HEK293 (cell line): ENCODE measurements at regions not wholly inside any gene's neighbourhood (a gene's known extent, or its start where the extent isn't known, plus 50 kb on each side); places are given as distances from the start of the nearest gene placed in this dataset.
A peak's percentile ranks its signal among the peaks of the same experiment; 100 is the strongest.

Experiments used
- CTCF ChIA-PET: fragments of 350-600 bp; formaldehyde crosslinking; extraction: SDS; loops from one replicate; lab custom pipeline; 2021; ENCODE audit warnings: antibody characterized with exemption; lab: Yijun Ruan, JAX
- POLR2A ChIA-PET: fragments of 300-600 bp; formaldehyde crosslinking; extraction: SDS; loops from one replicate; lab custom pipeline; 2020; ENCODE audit warnings: antibody characterized with exemption, inconsistent platforms; lab: Yijun Ruan, JAX
- H3K27ac ChIP-seq: fragments of 200-500 bp; sonication (Bioruptor generic); 2 replicates; pipeline ENCODE4 v1.5.1; 2014; ENCODE audit warnings: low read depth, low read length, control low read depth, inconsistent platforms; ENCODE audit errors: extremely low read depth
- H3K36me3 ChIP-seq, 2 experiments: fragments of 200-500 bp in 1 of 2; sonication (Bioruptor generic) in 1 of 2; 1 replicate in 1 of 2; 2 replicates in 1 of 2; pipeline ENCODE4 v1.5.1; 2014 to 2017; ENCODE audit warnings: inconsistent platforms in 2 of 2, low read length in 2 of 2; ENCODE audit not compliant: control insufficient read depth in 2 of 2, insufficient read depth in 1 of 2
- H3K4me1 ChIP-seq: fragments of 200-500 bp; sonication (Bioruptor generic); 2 replicates; pipeline ENCODE4 v1.5.1; 2014; ENCODE audit warnings: mild to moderate bottlenecking, low read length, inconsistent platforms; ENCODE audit not compliant: control insufficient read depth, insufficient read depth
- H3K4me3 ChIP-seq: 2 replicates; pipeline ENCODE4 v1.5.1; 2011; ENCODE audit warnings: low read depth, mild to moderate bottlenecking, control low read depth, low read length, moderate library complexity
- H3K9me3 ChIP-seq: fragments of 200-500 bp; sonication (Bioruptor generic); 2 replicates; pipeline ENCODE4 v1.5.1; 2014; ENCODE audit warnings: low read depth, low read length, inconsistent platforms; ENCODE audit not compliant: control insufficient read depth, insufficient read depth
- BCL11B ChIP-seq: fragments of 450-650 bp; formaldehyde crosslinking; IDR thresholded peaks from 2 replicates; pipeline ENCODE4 v1.5.1; 2016; ENCODE audit warnings: low read depth, missing biosample characterization, missing genetic modification characterization
- EGR2 ChIP-seq: fragments of 450-650 bp; formaldehyde crosslinking; IDR thresholded peaks from 2 replicates; pipeline ENCODE4 v1.5.1; 2016; ENCODE audit warnings: low read depth, missing biosample characterization, missing genetic modification characterization
- GLIS2 ChIP-seq: fragments of 450-650 bp; formaldehyde crosslinking; IDR thresholded peaks from 2 replicates; pipeline ENCODE4 v1.5.1; 2016; ENCODE audit warnings: missing biosample characterization, missing genetic modification characterization
- MYNN ChIP-seq: fragments of 450-650 bp; formaldehyde crosslinking; IDR thresholded peaks from 2 replicates; pipeline ENCODE4 v1.5.1; 2016; ENCODE audit warnings: missing biosample characterization, missing genetic modification characterization, borderline replicate concordance
- OSR2 ChIP-seq: fragments of 450-650 bp; formaldehyde crosslinking; IDR thresholded peaks from 2 replicates; pipeline ENCODE4 v1.5.1; 2016; ENCODE audit warnings: missing biosample characterization, missing genetic modification characterization
- SP3 ChIP-seq: fragments of 450-650 bp; formaldehyde crosslinking; IDR thresholded peaks from 2 replicates; pipeline ENCODE4 v1.5.1; 2016; ENCODE audit warnings: missing biosample characterization, missing genetic modification characterization
- WT1 ChIP-seq: fragments of 450-650 bp; formaldehyde crosslinking; IDR thresholded peaks from 2 replicates; pipeline ENCODE4 v1.5.1; 2016; ENCODE audit warnings: missing biosample characterization, missing genetic modification characterization
- ZIC2 ChIP-seq: fragments of 450-650 bp; formaldehyde crosslinking; IDR thresholded peaks from 2 replicates; pipeline ENCODE4 v1.5.1; 2016; ENCODE audit warnings: missing biosample characterization, missing genetic modification characterization
- ZNF132 ChIP-seq: fragments of 450-650 bp; formaldehyde crosslinking; IDR thresholded peaks from 2 replicates; pipeline ENCODE4 v1.5.1; 2017; ENCODE audit warnings: missing biosample characterization, missing genetic modification characterization, borderline replicate concordance
- ZNF140 ChIP-seq: fragments of 450-650 bp; formaldehyde crosslinking; IDR thresholded peaks from 2 replicates; pipeline ENCODE4 v1.5.1; 2016; ENCODE audit warnings: missing biosample characterization, missing genetic modification characterization
- ZNF202 ChIP-seq: fragments of 450-650 bp; formaldehyde crosslinking; IDR thresholded peaks from 2 replicates; pipeline ENCODE4 v1.5.1; 2016; ENCODE audit warnings: missing biosample characterization, missing genetic modification characterization, borderline replicate concordance
- ZNF211 ChIP-seq: fragments of 450-650 bp; formaldehyde crosslinking; IDR thresholded peaks from 2 replicates; pipeline ENCODE4 v1.5.1; 2016; ENCODE audit warnings: low read depth, missing biosample characterization, missing genetic modification characterization
- ZNF324 ChIP-seq: fragments of 450-650 bp; formaldehyde crosslinking; IDR thresholded peaks from 2 replicates; pipeline ENCODE4 v1.5.1; 2016; ENCODE audit warnings: missing biosample characterization, missing genetic modification characterization
- ZNF335 ChIP-seq: fragments of 450-650 bp; formaldehyde crosslinking; conservative IDR thresholded peaks from 2 replicates; pipeline ENCODE4 v1.5.1; 2016; ENCODE audit warnings: missing biosample characterization, missing genetic modification characterization
- ZNF529 ChIP-seq: fragments of 450-650 bp; formaldehyde crosslinking; IDR thresholded peaks from 2 replicates; pipeline ENCODE4 v1.5.1; 2017; ENCODE audit warnings: missing genetic modification characterization, missing biosample characterization; ENCODE audit not compliant: insufficient replicate concordance
- ZNF600 ChIP-seq: fragments of 450-650 bp; formaldehyde crosslinking; IDR thresholded peaks from 2 replicates; pipeline ENCODE4 v1.5.1; 2016; ENCODE audit warnings: missing biosample characterization, missing genetic modification characterization
- ZNF623 ChIP-seq: fragments of 450-650 bp; formaldehyde crosslinking; IDR thresholded peaks from 2 replicates; pipeline ENCODE4 v1.5.1; 2016; ENCODE audit warnings: missing biosample characterization, missing genetic modification characterization
- ZNF677 ChIP-seq: fragments of 450-650 bp; IDR thresholded peaks from 2 replicates; pipeline ENCODE4 v1.5.0; 2018; ENCODE audit warnings: missing biosample characterization, mild to moderate bottlenecking, missing genetic modification characterization, moderate library complexity
- ZNF747 ChIP-seq: fragments of 450-650 bp; formaldehyde crosslinking; IDR thresholded peaks from 2 replicates; pipeline ENCODE4 v1.5.1; 2016; ENCODE audit warnings: missing biosample characterization, missing genetic modification characterization
- ZNF830 ChIP-seq: fragments of 450-650 bp; IDR thresholded peaks from 2 replicates; pipeline ENCODE4 v1.5.0; 2018; ENCODE audit warnings: missing biosample characterization, missing genetic modification characterization, low read depth, mild to moderate bottlenecking, moderate library complexity
- TF ChIP-seq, protein P1 (sequence below): fragments of 450-650 bp; formaldehyde crosslinking; IDR thresholded peaks from 2 replicates; pipeline ENCODE4 v1.5.1; 2016; ENCODE audit warnings: missing biosample characterization, missing genetic modification characterization
- TF ChIP-seq, protein P2 (sequence below): fragments of 450-650 bp; formaldehyde crosslinking; IDR thresholded peaks from 2 replicates; pipeline ENCODE4 v1.5.1; 2017; ENCODE audit warnings: missing biosample characterization, missing genetic modification characterization
- TF ChIP-seq, protein P3 (sequence below): fragments of 450-650 bp; formaldehyde crosslinking; IDR thresholded peaks from 2 replicates; pipeline ENCODE4 v1.5.1; 2016; ENCODE audit warnings: missing biosample characterization, missing genetic modification characterization
- TF ChIP-seq, protein P4 (sequence below): fragments of 450-650 bp; formaldehyde crosslinking; IDR thresholded peaks from 2 replicates; pipeline ENCODE4 v1.5.1; 2016; ENCODE audit warnings: missing biosample characterization, missing genetic modification characterization

DNA sequence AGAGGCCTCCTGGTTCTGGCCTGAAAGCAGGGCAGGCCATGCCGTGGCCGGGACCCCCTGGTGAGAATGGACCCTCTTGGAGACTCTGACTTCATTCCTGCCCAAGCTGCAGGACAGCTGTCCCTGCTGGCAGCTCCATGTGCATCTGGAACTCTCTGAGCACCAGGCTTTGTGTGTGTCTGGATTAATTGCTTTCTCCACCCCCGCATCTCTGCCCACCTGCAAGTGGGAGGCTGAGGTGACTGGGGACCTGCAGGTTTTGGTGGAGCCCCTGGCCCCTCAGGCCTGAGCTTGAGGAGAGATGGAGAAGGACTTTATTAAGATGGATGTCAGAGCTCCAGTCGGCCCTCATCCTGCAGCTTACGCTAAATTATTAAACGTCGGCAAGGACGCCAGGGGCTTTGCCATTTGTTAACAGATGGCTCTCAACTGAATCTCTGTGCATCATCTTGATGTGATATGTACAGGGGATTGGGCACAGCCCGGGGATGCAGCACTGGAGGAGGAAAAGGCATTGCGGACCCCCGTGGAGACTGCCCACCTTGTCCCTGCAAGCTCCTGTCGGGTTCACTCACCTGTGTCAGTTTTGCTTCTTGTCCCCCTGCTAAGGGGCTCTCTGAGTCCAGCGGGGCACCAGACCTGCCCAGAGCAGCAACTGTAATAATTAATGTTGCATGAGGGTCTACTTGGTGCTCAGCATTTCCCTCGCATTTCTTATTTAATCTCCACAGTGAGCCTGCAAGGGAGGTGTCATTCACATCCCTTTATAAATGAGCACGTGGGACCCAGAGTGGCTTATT is 154.1 kb upstream of the RPL38 start (continued):
- 0 out of 2 replicates have a peak, but pooled peaks have one; percentile 13 for TF ChIP-seq EGR2 (tag by site-specific recombination)
- TF ChIP-seq, protein P1, sequence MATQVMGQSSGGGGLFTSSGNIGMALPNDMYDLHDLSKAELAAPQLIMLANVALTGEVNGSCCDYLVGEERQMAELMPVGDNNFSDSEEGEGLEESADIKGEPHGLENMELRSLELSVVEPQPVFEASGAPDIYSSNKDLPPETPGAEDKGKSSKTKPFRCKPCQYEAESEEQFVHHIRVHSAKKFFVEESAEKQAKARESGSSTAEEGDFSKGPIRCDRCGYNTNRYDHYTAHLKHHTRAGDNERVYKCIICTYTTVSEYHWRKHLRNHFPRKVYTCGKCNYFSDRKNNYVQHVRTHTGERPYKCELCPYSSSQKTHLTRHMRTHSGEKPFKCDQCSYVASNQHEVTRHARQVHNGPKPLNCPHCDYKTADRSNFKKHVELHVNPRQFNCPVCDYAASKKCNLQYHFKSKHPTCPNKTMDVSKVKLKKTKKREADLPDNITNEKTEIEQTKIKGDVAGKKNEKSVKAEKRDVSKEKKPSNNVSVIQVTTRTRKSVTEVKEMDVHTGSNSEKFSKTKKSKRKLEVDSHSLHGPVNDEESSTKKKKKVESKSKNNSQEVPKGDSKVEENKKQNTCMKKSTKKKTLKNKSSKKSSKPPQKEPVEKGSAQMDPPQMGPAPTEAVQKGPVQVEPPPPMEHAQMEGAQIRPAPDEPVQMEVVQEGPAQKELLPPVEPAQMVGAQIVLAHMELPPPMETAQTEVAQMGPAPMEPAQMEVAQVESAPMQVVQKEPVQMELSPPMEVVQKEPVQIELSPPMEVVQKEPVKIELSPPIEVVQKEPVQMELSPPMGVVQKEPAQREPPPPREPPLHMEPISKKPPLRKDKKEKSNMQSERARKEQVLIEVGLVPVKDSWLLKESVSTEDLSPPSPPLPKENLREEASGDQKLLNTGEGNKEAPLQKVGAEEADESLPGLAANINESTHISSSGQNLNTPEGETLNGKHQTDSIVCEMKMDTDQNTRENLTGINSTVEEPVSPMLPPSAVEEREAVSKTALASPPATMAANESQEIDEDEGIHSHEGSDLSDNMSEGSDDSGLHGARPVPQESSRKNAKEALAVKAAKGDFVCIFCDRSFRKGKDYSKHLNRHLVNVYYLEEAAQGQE (tag by site-specific recombination), result no peak
- TF ChIP-seq ZNF335 (tag by site-specific recombination), result no peak
- TF ChIP-seq OSR2 (tag by site-specific recombination), result no peak
- no peak for TF ChIP-seq ZNF202 (tag by site-specific recombination)
- TF ChIP-seq, protein P2, sequence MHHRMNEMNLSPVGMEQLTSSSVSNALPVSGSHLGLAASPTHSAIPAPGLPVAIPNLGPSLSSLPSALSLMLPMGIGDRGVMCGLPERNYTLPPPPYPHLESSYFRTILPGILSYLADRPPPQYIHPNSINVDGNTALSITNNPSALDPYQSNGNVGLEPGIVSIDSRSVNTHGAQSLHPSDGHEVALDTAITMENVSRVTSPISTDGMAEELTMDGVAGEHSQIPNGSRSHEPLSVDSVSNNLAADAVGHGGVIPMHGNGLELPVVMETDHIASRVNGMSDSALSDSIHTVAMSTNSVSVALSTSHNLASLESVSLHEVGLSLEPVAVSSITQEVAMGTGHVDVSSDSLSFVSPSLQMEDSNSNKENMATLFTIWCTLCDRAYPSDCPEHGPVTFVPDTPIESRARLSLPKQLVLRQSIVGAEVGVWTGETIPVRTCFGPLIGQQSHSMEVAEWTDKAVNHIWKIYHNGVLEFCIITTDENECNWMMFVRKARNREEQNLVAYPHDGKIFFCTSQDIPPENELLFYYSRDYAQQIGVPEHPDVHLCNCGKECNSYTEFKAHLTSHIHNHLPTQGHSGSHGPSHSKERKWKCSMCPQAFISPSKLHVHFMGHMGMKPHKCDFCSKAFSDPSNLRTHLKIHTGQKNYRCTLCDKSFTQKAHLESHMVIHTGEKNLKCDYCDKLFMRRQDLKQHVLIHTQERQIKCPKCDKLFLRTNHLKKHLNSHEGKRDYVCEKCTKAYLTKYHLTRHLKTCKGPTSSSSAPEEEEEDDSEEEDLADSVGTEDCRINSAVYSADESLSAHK (tag by site-specific recombination), result no peak
- TF ChIP-seq, protein P3, sequence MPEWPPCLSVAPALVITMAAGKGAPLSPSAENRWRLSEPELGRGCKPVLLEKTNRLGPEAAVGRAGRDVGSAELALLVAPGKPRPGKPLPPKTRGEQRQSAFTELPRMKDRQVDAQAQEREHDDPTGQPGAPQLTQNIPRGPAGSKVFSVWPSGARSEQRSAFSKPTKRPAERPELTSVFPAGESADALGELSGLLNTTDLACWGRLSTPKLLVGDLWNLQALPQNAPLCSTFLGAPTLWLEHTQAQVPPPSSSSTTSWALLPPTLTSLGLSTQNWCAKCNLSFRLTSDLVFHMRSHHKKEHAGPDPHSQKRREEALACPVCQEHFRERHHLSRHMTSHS (tag by site-specific recombination), result no peak
- peak; percentile 59 for TF ChIP-seq ZIC2
- no peak for TF ChIP-seq ZNF211 (tag by site-specific recombination)

DNA sequence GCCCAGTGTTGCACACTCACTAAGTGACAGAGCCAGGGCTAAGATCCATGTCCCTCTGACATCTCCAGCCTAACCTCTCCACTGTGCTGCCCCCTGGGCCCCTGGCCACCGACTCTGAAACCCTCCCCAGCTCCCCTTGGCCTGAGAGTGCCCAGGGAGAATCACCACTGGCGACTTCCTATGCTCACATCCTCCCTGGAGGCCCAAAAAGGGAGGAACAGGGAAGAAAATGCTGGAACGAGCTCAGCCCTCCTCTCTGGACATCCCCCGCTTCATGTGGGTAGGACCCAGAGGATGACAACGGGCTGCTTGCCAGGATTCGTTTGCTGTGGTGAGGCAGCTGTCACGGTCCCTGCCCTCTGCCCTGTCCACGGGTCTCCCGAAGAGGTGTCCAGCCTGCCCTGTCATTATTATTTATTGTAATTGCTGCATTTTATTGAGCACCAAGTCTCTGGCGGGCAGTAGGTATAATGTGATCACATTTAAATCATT is 153.5 kb upstream of the RPL38 start:
- no peaks in the 10 kb centered on the region for H3K36me3 ChIP-seq
- no peaks in the 10 kb centered on the region; the same call in 1 of the 2 replicates for H3K4me1 ChIP-seq
- no peak overlapping the region for H3K27ac ChIP-seq
- ChIA-PET CTCF (interaction anchor here (1.4 to 2.0 kb wide), 3 partner anchors 40 to 620 kb away, joined by 4 to 6 read pairs (median 5); no protein-coding TSS in a partner anchor), POLR2A (no interaction called here)
- no peaks in the 10 kb centered on the region for H3K9me3 ChIP-seq
- TF ChIP-seq SP3 (tag by site-specific recombination) (no peak), GLIS2 (no peak), ZNF623 (tag by site-specific recombination) (no peak), ZNF747 (tag by site-specific recombination) (no peak), BCL11B (tag by site-specific recombination) (no peak), ZNF600 (tag by site-specific recombination) (no peak), MYNN (tag by site-specific recombination) (no peak), ZNF830 (no peak), ZNF529 (tag by site-specific recombination) (no peak), WT1 (tag by site-specific recombination) (no peak), ZNF140 (tag by site-specific recombination) (no peak), ZNF677 (no peak), ZNF132 (tag by site-specific recombination) (no peak), ZNF324 (tag by site-specific recombination) (no peak)
- TF ChIP-seq, protein P4, sequence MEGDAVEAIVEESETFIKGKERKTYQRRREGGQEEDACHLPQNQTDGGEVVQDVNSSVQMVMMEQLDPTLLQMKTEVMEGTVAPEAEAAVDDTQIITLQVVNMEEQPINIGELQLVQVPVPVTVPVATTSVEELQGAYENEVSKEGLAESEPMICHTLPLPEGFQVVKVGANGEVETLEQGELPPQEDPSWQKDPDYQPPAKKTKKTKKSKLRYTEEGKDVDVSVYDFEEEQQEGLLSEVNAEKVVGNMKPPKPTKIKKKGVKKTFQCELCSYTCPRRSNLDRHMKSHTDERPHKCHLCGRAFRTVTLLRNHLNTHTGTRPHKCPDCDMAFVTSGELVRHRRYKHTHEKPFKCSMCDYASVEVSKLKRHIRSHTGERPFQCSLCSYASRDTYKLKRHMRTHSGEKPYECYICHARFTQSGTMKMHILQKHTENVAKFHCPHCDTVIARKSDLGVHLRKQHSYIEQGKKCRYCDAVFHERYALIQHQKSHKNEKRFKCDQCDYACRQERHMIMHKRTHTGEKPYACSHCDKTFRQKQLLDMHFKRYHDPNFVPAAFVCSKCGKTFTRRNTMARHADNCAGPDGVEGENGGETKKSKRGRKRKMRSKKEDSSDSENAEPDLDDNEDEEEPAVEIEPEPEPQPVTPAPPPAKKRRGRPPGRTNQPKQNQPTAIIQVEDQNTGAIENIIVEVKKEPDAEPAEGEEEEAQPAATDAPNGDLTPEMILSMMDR, result no peak
- no peak overlapping the region for H3K4me3 ChIP-seq
